OCI-LY1 (cell line): ENCODE measurements at regions not wholly inside any gene's neighbourhood (a gene's known extent, or its start where the extent isn't known, plus 50 kb on each side); places are given as distances from the start of the nearest gene placed in this dataset.

Source experiments
- H2AFZ ChIP-seq: fragments of 200-600 bp; sonication (generic), shearing (Covaris generic); 2 replicates; pipeline ENCODE4 v1.6.0; 2014; ENCODE audit warnings: antibody characterized with exemption, mild to moderate bottlenecking, low read length
- H3F3A ChIP-seq: fragments of 200-600 bp; sonication (generic), shearing (Covaris generic); 2 replicates; pipeline ENCODE4 v1.6.0; 2014; ENCODE audit warnings: mild to moderate bottlenecking, antibody characterized with exemption, low read length, moderate library complexity; ENCODE audit not compliant: insufficient read depth
- H3K27ac ChIP-seq: fragments of 200-600 bp; sonication (generic); 2 replicates; pipeline ENCODE4 v1.5.1; 2014; ENCODE audit warnings: low read length, mixed run types, mild to moderate bottlenecking, low read depth; ENCODE audit not compliant: poor library complexity, severe bottlenecking
- H3K27me3 ChIP-seq: fragments of 200-600 bp; sonication (generic); 2 replicates; pipeline ENCODE4 v1.6.0; 2014; ENCODE audit warnings: antibody characterized with exemption, mild to moderate bottlenecking, low read length, moderate library complexity; ENCODE audit not compliant: insufficient read depth
- H3K36me3 ChIP-seq: fragments of 200-600 bp; sonication (generic); 2 replicates; pipeline ENCODE4 v1.6.1; 2014; ENCODE audit warnings: mild to moderate bottlenecking, antibody characterized with exemption, low read length, moderate library complexity, mixed read lengths; ENCODE audit not compliant: insufficient read depth
- H3K4me1 ChIP-seq: fragments of 200-600 bp; sonication (generic); 2 replicates; pipeline ENCODE4 v1.5.1; 2014; ENCODE audit warnings: mild to moderate bottlenecking, low read length, moderate library complexity; ENCODE audit not compliant: insufficient read depth, severe bottlenecking
- H3K4me2 ChIP-seq: fragments of 200-600 bp; sonication (generic), shearing (Covaris generic); 2 replicates; pipeline ENCODE4 v1.6.1; 2014; ENCODE audit warnings: low read length
- H3K4me3 ChIP-seq: fragments of 200-600 bp; sonication (generic); 2 replicates; pipeline ENCODE4 v1.5.1; 2014; ENCODE audit warnings: low read length, low read depth, mild to moderate bottlenecking, mixed read lengths; ENCODE audit not compliant: poor library complexity, severe bottlenecking
- H3K79me2 ChIP-seq: fragments of 200-600 bp; shearing (Covaris generic); 2 replicates; pipeline ENCODE4 v1.6.1; 2016; ENCODE audit warnings: mixed run types, low read length, mixed read lengths; ENCODE audit not compliant: insufficient read depth
- H3K9ac ChIP-seq: fragments of 200-600 bp; sonication (generic), shearing (Covaris generic); 2 replicates; pipeline ENCODE4 v1.6.1; 2014; ENCODE audit warnings: mild to moderate bottlenecking, low read length, mixed read lengths
- H3K9me2 ChIP-seq: fragments of 200-600 bp; sonication (generic), shearing (Covaris generic); 2 replicates; pipeline ENCODE4 v1.6.1; 2014; ENCODE audit warnings: low read depth, mild to moderate bottlenecking, low read length, mixed read lengths
- H3K9me3 ChIP-seq: fragments of 200-600 bp; shearing (Covaris generic); 2 replicates; pipeline ENCODE4 v1.6.1; 2014; ENCODE audit warnings: low read length, mixed read lengths
- H4K20me1 ChIP-seq: fragments of 200-600 bp; sonication (generic), shearing (Covaris generic); 2 replicates; pipeline ENCODE4 v1.6.0; 2016; ENCODE audit warnings: mild to moderate bottlenecking, low read length; ENCODE audit not compliant: insufficient read depth
- EZH2 ChIP-seq: fragments of 200-600 bp; sonication (generic), shearing (Covaris generic); IDR thresholded peaks from 2 replicates; pipeline ENCODE4 v1.8.0; 2017; ENCODE audit warnings: borderline replicate concordance, mixed run types, mild to moderate bottlenecking, antibody characterized with exemption, low read length, moderate library complexity, mixed read lengths
- TF ChIP-seq, protein P1 (sequence below): fragments of 200-600 bp; sonication (generic), shearing (Covaris generic); IDR thresholded peaks from 2 replicates; pipeline ENCODE4 v1.5.1; 2017; ENCODE audit warnings: mild to moderate bottlenecking, antibody characterized with exemption, low read length, moderate library complexity, mixed read lengths

DNA sequence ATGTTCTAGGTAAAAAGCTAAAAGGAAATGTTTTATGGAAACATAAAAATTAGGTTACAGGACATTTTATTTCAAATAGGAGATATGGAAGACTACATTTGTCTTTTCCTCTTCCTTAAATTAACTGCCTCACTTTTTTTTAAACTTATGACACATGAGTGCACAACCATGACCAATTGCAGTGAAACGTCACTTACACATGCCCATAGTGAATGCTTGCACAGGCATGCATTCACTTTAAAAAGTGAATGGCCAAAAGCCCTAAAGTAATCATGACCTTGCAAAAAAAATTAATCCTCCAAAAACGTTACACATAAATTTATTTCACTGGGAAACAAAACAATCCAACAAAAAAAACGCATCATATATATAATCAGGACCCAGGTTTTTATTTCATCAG, 343.2 kb upstream of the TMTC1 start:
- no peak overlapping the region for H3K27ac ChIP-seq
- H4K20me1 ChIP-seq: no peaks in the 10 kb centered on the region
- H3K4me2 ChIP-seq: no peak overlapping the region
- no peaks in the 10 kb centered on the region for H3K9me3 ChIP-seq
- H3K4me1 ChIP-seq: no peaks in the 10 kb centered on the region
- H3K9me2 ChIP-seq: no peaks in the 10 kb centered on the region
- H3K9ac ChIP-seq: no peak overlapping the region
- no peak for TF ChIP-seq EZH2
- TF ChIP-seq, protein P1, sequence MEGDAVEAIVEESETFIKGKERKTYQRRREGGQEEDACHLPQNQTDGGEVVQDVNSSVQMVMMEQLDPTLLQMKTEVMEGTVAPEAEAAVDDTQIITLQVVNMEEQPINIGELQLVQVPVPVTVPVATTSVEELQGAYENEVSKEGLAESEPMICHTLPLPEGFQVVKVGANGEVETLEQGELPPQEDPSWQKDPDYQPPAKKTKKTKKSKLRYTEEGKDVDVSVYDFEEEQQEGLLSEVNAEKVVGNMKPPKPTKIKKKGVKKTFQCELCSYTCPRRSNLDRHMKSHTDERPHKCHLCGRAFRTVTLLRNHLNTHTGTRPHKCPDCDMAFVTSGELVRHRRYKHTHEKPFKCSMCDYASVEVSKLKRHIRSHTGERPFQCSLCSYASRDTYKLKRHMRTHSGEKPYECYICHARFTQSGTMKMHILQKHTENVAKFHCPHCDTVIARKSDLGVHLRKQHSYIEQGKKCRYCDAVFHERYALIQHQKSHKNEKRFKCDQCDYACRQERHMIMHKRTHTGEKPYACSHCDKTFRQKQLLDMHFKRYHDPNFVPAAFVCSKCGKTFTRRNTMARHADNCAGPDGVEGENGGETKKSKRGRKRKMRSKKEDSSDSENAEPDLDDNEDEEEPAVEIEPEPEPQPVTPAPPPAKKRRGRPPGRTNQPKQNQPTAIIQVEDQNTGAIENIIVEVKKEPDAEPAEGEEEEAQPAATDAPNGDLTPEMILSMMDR: no peak
- H3K79me2 ChIP-seq: no peaks in the 10 kb centered on the region
- H2AFZ ChIP-seq: no peak overlapping the region
- H3K4me3 ChIP-seq: no peak overlapping the region
- H3K27me3 ChIP-seq: no peaks in the 10 kb centered on the region
- no peaks in the 10 kb centered on the region for H3F3A ChIP-seq
- no peaks in the 10 kb centered on the region for H3K36me3 ChIP-seq

DNA sequence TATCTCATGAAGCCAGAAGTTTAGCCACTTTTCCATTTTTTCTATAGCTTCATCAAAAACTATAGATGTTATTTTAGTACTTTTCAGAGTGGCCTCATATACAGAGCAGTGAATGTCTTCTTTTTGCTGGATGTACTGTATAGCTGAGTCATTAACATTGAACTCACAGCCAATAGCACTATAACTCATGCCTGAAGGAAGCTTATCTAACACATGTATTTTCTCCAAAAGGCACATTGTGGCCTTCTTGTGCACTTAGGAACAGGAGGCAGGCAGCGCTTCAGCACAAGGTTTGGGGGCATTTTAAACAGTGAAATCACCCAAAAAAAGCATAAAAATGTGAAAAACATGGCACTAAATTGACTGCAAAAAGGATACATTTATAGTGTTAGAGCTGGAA, 336.8 kb upstream of the TMTC1 start:
- no peak overlapping the region for H3K4me2 ChIP-seq
- H2AFZ ChIP-seq: no peak overlapping the region
- no peak for TF ChIP-seq EZH2
- TF ChIP-seq, protein P1: no peak
- no peaks in the 10 kb centered on the region for H3K79me2 ChIP-seq
- no peak overlapping the region for H3K9ac ChIP-seq
- no peaks in the 10 kb centered on the region for H3F3A ChIP-seq
- H4K20me1 ChIP-seq: no peaks in the 10 kb centered on the region
- no peaks in the 10 kb centered on the region for H3K9me3 ChIP-seq
- H3K4me3 ChIP-seq: no peak overlapping the region
- H3K4me1 ChIP-seq: no peaks in the 10 kb centered on the region
- H3K9me2 ChIP-seq: no peaks in the 10 kb centered on the region
- H3K36me3 ChIP-seq: no peaks in the 10 kb centered on the region
- no peaks in the 10 kb centered on the region for H3K27me3 ChIP-seq
- no peak overlapping the region for H3K27ac ChIP-seq

DNA sequence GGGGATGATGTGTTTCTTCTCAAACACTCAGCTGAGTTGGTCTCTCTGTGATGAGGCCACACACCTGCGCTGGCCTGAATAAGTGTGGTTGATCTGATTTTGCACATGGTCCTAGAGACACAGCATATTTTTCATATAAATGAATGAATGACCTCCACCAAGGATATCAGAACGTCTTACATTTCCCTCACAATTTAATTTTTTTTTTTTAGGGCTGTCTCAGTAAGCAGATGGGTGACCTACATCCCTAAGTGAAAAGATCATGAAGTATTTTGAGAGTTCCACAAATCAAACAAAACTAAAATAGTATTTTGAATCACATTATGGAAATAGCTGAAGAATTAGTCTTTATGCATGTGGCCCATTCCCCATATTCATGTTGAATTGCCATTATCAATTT, 333.7 kb upstream of the TMTC1 start:
- no peaks in the 10 kb centered on the region for H3K9me2 ChIP-seq
- no peak overlapping the region for H3K9ac ChIP-seq
- H3F3A ChIP-seq: no peaks in the 10 kb centered on the region
- H3K27me3 ChIP-seq: no peaks in the 10 kb centered on the region
- H3K4me3 ChIP-seq: no peak overlapping the region
- TF ChIP-seq, protein P1: no peak
- no peak for TF ChIP-seq EZH2
- no peak overlapping the region for H2AFZ ChIP-seq
- no peaks in the 10 kb centered on the region for H3K79me2 ChIP-seq
- H3K9me3 ChIP-seq: no peaks in the 10 kb centered on the region
- no peak overlapping the region for H3K4me2 ChIP-seq
- no peak overlapping the region for H3K27ac ChIP-seq
- H3K36me3 ChIP-seq: no peaks in the 10 kb centered on the region
- H4K20me1 ChIP-seq: no peaks in the 10 kb centered on the region
- no peaks in the 10 kb centered on the region for H3K4me1 ChIP-seq
